ENCODE measurements at regions not wholly inside any gene's neighbourhood (a gene's known extent, or its start where the extent isn't known, plus 50 kb on each side); places are given as distances from the start of the nearest gene placed in this dataset.

- TF ChIP-seq CTCF (IDR thresholded peaks at IDR 0.05 in 2 of 3, conservative IDR thresholded peaks at IDR 0.05 in 1 of 3; ENCODE audit: borderline replicate concordance in 1 of 3, insufficient read depth in 1 of 3, low read depth in 2 of 3, low read length in 2 of 3) = no peak
- TF ChIP-seq EZH2 (IDR thresholded peaks at IDR 0.05) = no peak
- no peak for TF ChIP-seq FOSL1 (IDR thresholded peaks at IDR 0.05; ENCODE audit: low read depth)
- TF ChIP-seq POLR2AphosphoS5 (IDR thresholded peaks at IDR 0.05; ENCODE audit: low read depth, low read length) = no peak
- TF ChIP-seq ZBTB33 (IDR thresholded peaks at IDR 0.05; ENCODE audit: extremely low read depth, insufficient replicate concordance, low read length) = no peak
These were observed 1070.1 kb downstream of the STPG2 start for GRCh38 chr4:97073194-97073593.
